CD14-positive monocyte (primary cell): ENCODE measurements at regions not wholly inside any gene's neighbourhood (a gene's known extent, or its start where the extent isn't known, plus 50 kb on each side); places are given as distances from the start of the nearest gene placed in this dataset.

ENCODE experiments used
- DNase-seq, 3 donors: peaks; one replicate each; pipeline ENCODE4 v3.0.0-alpha.2; 2011 to 2022
- H2AFZ ChIP-seq: 2 replicates; pipeline ENCODE4 v1.6.0; 2012; ENCODE audit warnings: mild to moderate bottlenecking, low read depth, low read length, inconsistent platforms; ENCODE audit not compliant: insufficient read depth, poor library complexity, severe bottlenecking
- H3K27ac ChIP-seq, 2 donors: 1 replicate in 1 of 2; 2 replicates in 1 of 2; pipeline ENCODE4 v1.5.1; 2012 to 2013; ENCODE audit warnings: low read length in 2 of 2, control low read depth in 1 of 2, inconsistent platforms in 1 of 2, low read depth in 1 of 2, mild to moderate bottlenecking in 1 of 2
- H3K27me3 ChIP-seq, 2 donors: one replicate each; pipeline versions ENCODE4 v1.6.0 to v1.6.1; 2011 to 2013; ENCODE audit warnings: low read length in 2 of 2; ENCODE audit not compliant: control insufficient read depth in 2 of 2, insufficient read depth in 2 of 2
- H3K36me3 ChIP-seq, 2 donors: replicated peaks in 1 of 2; 1 replicate in 1 of 2; 2 replicates in 1 of 2; pipeline versions ENCODE4 v1.5.1 to v1.6.1; 2012 to 2013; ENCODE audit warnings: low read length in 2 of 2, control low read depth in 1 of 2, inconsistent platforms in 1 of 2, mild to moderate bottlenecking in 1 of 2; ENCODE audit not compliant: insufficient read depth in 2 of 2, control insufficient read depth in 1 of 2
- H3K4me1 ChIP-seq, 2 donors: 1 replicate in 1 of 2; 2 replicates in 1 of 2; pipeline versions ENCODE4 v1.5.1 to v1.6.1; 2012 to 2013; ENCODE audit warnings: low read length in 2 of 2, control low read depth in 1 of 2, inconsistent platforms in 1 of 2, mild to moderate bottlenecking in 1 of 2, moderate library complexity in 1 of 2; ENCODE audit not compliant: insufficient read depth in 2 of 2, control insufficient read depth in 1 of 2
- H3K4me2 ChIP-seq: replicated peaks from 2 replicates; pipeline ENCODE3; 2012; ENCODE audit warnings: low read length, moderate library complexity, mild to moderate bottlenecking; ENCODE audit not compliant: poor library complexity, severe bottlenecking; ENCODE audit errors: extremely low read depth
- H3K4me3 ChIP-seq, 3 experiments: fragments of 200-600 bp in 1 of 3; sonication (generic) in 1 of 3; replicated peaks in 1 of 3; 1 replicate in 2 of 3; 2 replicates in 1 of 3; pipeline ENCODE4 v1.5.1; 2011 to 2013; ENCODE audit warnings: low read length in 3 of 3, mild to moderate bottlenecking in 3 of 3, control low read depth in 2 of 3, low read depth in 2 of 3, inconsistent platforms in 1 of 3, moderate library complexity in 1 of 3
- H3K79me2 ChIP-seq: 2 replicates; pipeline ENCODE4 v1.6.0; 2012; ENCODE audit warnings: mild to moderate bottlenecking, control low read depth, inconsistent platforms, low read length, moderate library complexity; ENCODE audit not compliant: insufficient read depth
- H3K9ac ChIP-seq: 2 replicates; pipeline ENCODE4 v1.6.0; 2017; ENCODE audit warnings: low read length, mild to moderate bottlenecking; ENCODE audit not compliant: insufficient read depth, poor library complexity, severe bottlenecking
- H3K9me3 ChIP-seq, 2 donors: replicated peaks in 1 of 2; 1 replicate in 1 of 2; 2 replicates in 1 of 2; pipeline versions ENCODE4 v1.5.1 to v1.6.1; 2012 to 2013; ENCODE audit warnings: low read length in 2 of 2, control low read depth in 1 of 2; ENCODE audit not compliant: control insufficient read depth in 1 of 2, insufficient read depth in 1 of 2
- H4K20me1 ChIP-seq: 2 replicates; pipeline ENCODE4 v1.6.0; 2012; ENCODE audit warnings: mild to moderate bottlenecking, low read length, control low read depth, moderate library complexity; ENCODE audit not compliant: insufficient read depth
- H3K27ac Mint-ChIP-seq, 7 donors: one replicate each; pipeline ENCODE4 v1.8.0; 2020; ENCODE audit warnings: mild to moderate bottlenecking in 7 of 7, mixed read lengths in 7 of 7, moderate library complexity in 6 of 7, inconsistent platforms in 2 of 7
- H3K27me3 Mint-ChIP-seq, 3 donors: one replicate each; pipeline ENCODE4 v1.8.0; 2021 to 2022; ENCODE audit warnings: low read depth in 3 of 3, mild to moderate bottlenecking in 3 of 3, mixed read lengths in 3 of 3, moderate library complexity in 3 of 3, inconsistent platforms in 1 of 3
- H3K36me3 Mint-ChIP-seq, 2 donors: one replicate each; pipeline ENCODE4 v1.8.0; 2020; ENCODE audit warnings: mixed read lengths in 2 of 2, inconsistent platforms in 1 of 2, mild to moderate bottlenecking in 1 of 2
- H3K4me1 Mint-ChIP-seq: one replicate; pipeline ENCODE4 v1.8.0; 2020; ENCODE audit warnings: mild to moderate bottlenecking, mixed read lengths
- H3K4me3 Mint-ChIP-seq, 2 donors: one replicate each; pipeline ENCODE4 v1.8.0; 2020; ENCODE audit warnings: mild to moderate bottlenecking in 2 of 2, mixed read lengths in 2 of 2, moderate library complexity in 1 of 2
- H3K9me3 Mint-ChIP-seq, 7 donors: one replicate each; pipeline ENCODE4 v1.8.0; 2020 to 2022; ENCODE audit warnings: mixed read lengths in 7 of 7, mild to moderate bottlenecking in 6 of 7, moderate library complexity in 6 of 7, inconsistent platforms in 2 of 7
- CTCF ChIP-seq: fragments of 200-600 bp; IDR thresholded peaks from one replicate; pipeline ENCODE4 v1.8.0; 2022; ENCODE audit warnings: antibody characterized with exemption, mild to moderate bottlenecking
- WGBS: methylation state at CpG from one replicate; pipeline ENCODE4 v1.1.5; 2013; ENCODE audit warnings: missing lambda C conversion rate; ENCODE audit not compliant: insufficient coverage; 5-methylcytosine and 5-hydroxymethylcytosine counted together
- intact Hi-C, 2 donors: fragments of 100-400 bp; cut with micrococcal nuclease; formaldehyde crosslinking; loops; one replicate each; pipeline versions ENCODE4 v1.15.0 to v1.15.1; 2023

- H3K4me2 ChIP-seq: no peak overlapping the region
- no peaks in the 10 kb centered on the region for H3K27me3 Mint-ChIP-seq
- H3K27ac ChIP-seq: no peak overlapping the region
- H3K9ac ChIP-seq: no peak overlapping the region
- no peaks in the 10 kb centered on the region for H3K4me1 ChIP-seq
- H3K9me3 Mint-ChIP-seq: no peaks in the 10 kb centered on the region
- H3K36me3 Mint-ChIP-seq: no peaks in the 10 kb centered on the region
- H3K79me2 ChIP-seq: no peaks in the 10 kb centered on the region
- no peak overlapping the region for H2AFZ ChIP-seq
- H3K36me3 ChIP-seq: no peaks in the 10 kb centered on the region
- no peak overlapping the region for H3K4me3 ChIP-seq
- H3K4me1 Mint-ChIP-seq: no peaks in the 10 kb centered on the region
- no peak for TF ChIP-seq CTCF
- no peak overlapping the region for H3K4me3 Mint-ChIP-seq
- no peaks in the 10 kb centered on the region for H3K9me3 ChIP-seq
- DNase-seq: no peak
- no peak overlapping the region for H3K27ac Mint-ChIP-seq
- H4K20me1 ChIP-seq: no peaks in the 10 kb centered on the region
- no peaks in the 10 kb centered on the region for H3K27me3 ChIP-seq
- intact Hi-C loops: no loop called here
- 83% methylated on average over 4 of the region's 6 CpGs for WGBS
Measured at GRCh38 chr2:22377268-22377667, 1007.7 kb upstream of the KLHL29 start.

- Histone ChIP-seq H3K27ac (no peak overlapping the region), H3K9me3 (peaks cover 0 to 2% of the 10 kb centered on the region in 2 donors), H3K4me3 (no peak overlapping the region), H3K4me1 (no peaks in the 10 kb centered on the region), H3K36me3 (no peaks in the 10 kb centered on the region), H3K27me3 (no peaks in the 10 kb centered on the region), H3K79me2 (no peaks in the 10 kb centered on the region), H3K9ac (no peak overlapping the region), H2AFZ (no peak overlapping the region), H3K4me2 (no peak overlapping the region), H4K20me1 (no peaks in the 10 kb centered on the region)
- Mint-ChIP-seq H3K27me3 (no peaks in the 10 kb centered on the region), H3K4me3 (no peak overlapping the region), H3K27ac (no peak overlapping the region), H3K36me3 (no peaks in the 10 kb centered on the region), H3K9me3 (peaks cover 0 to 2% (median 0%) of the 10 kb centered on the region in 7 donors), H3K4me1 (no peaks in the 10 kb centered on the region)
- WGBS: 81% methylated on average over 6 of the region's 11 CpGs
- no peak for DNase-seq
- intact Hi-C loops: no loop called here
- TF ChIP-seq CTCF: no peak
Measured at GRCh38 chr2:22382479-22383169, 1002.4 kb upstream of the KLHL29 start.
